GM12892 (cell line): ENCODE measurements at regions not wholly inside any gene's neighbourhood (a gene's known extent, or its start where the extent isn't known, plus 50 kb on each side); places are given as distances from the start of the nearest gene placed in this dataset.

ENCODE experiments used
- POLR2A ChIP-seq: IDR thresholded peaks from 2 replicates; pipeline ENCODE4 v1.6.1; 2011; ENCODE audit warnings: low read depth, low read length, control low read depth
- POLR2AphosphoS5 ChIP-seq: IDR thresholded peaks from 2 replicates; pipeline ENCODE4 v1.6.1; 2011; ENCODE audit warnings: low read depth, low read length, control low read depth
- TAF1 ChIP-seq: IDR thresholded peaks from 2 replicates; pipeline ENCODE4 v1.6.1; 2011; ENCODE audit warnings: low read depth, mild to moderate bottlenecking, control low read depth, low read length, borderline replicate concordance

DNA sequence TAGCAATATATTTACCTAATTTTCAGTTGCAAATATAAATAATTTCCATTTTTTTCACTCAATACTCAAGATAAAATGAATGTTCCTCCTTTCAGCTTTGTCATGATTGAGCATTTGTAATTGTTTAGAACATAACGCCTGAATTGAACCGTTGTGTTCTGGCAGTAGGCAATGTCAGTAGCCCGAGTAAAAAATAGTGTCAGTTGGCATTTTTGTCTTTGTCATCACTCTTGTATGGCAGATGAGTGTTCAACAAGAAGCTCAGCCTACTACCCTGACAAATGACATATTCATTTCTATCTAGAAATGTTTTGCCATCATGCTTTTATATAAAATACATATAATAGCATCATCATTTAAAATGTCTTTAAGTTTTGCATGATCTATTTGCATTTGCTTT lies 691.4 kb upstream of the NCAM2 start:
- TF ChIP-seq TAF1 (no peak), POLR2A (no peak), POLR2AphosphoS5 (no peak)
